A549 (cell line): ENCODE measurements at regions not wholly inside any gene's neighbourhood (a gene's known extent, or its start where the extent isn't known, plus 50 kb on each side); places are given as distances from the start of the nearest gene placed in this dataset.

ENCODE experiments used
- ATAC-seq, 2 experiments: fragments of 200-7000 bp in 1 of 2; fragments of >200 bp in 1 of 2; cut with Nextera tagmentation in 1 of 2; cut with Tn5 transposase in 1 of 2; 3 replicates each; pipeline versions ENCODE4 v1.8.0 to v1.9.1; 2018 to 2020; ENCODE audit warnings: mild to moderate bottlenecking in 1 of 2, moderate library complexity in 1 of 2
- CTCF ChIA-PET: fragments of 300-600 bp; sonication (Branson Sonifier 250); formaldehyde crosslinking; extraction: SDS; loops from one replicate; lab custom pipeline; 2021; ENCODE audit warnings: antibody characterized with exemption, inconsistent platforms; lab: Yijun Ruan, JAX
- POLR2A ChIA-PET: fragments of 350-600 bp; formaldehyde crosslinking; extraction: SDS; loops from one replicate; lab custom pipeline; 2021; ENCODE audit warnings: antibody characterized with exemption, inconsistent platforms; lab: Yijun Ruan, JAX
- DNase-seq, 2 experiments: peaks; one replicate each; pipeline versions ENCODE4 v3.0.0 to v3.0.0-alpha.2; 2011 to 2016; ENCODE audit warnings: low read depth in 1 of 2, low spot score in 1 of 2
- FAIRE-seq: peaks from 2 replicates; lab custom pipeline; 2011; peaks lifted over from hg19 to GRCh38; lab: Jason Lieb, UNC
- H3K27ac ChIP-seq, 2 experiments: fragments of >200 bp; sonication (Bioruptor Twin); formaldehyde crosslinking; 3 replicates each; pipeline ENCODE4 v1.5.1; 2016 to 2017
- H3K4me1 ChIP-seq: fragments of >200 bp; sonication (Bioruptor Twin); formaldehyde crosslinking; 3 replicates; pipeline ENCODE4 v1.6.1; 2016
- H3K4me2 ChIP-seq: fragments of >200 bp; sonication (Bioruptor Twin); formaldehyde crosslinking; 3 replicates; pipeline ENCODE4 v1.6.1; 2016
- H3K4me3 ChIP-seq: fragments of >200 bp; sonication (Bioruptor Twin); formaldehyde crosslinking; 3 replicates; pipeline ENCODE4 v1.5.1; 2016
- H3K9me3 ChIP-seq: fragments of >200 bp; sonication (Bioruptor Twin); formaldehyde crosslinking; 3 replicates; pipeline ENCODE4 v1.6.1; 2016
- BHLHE40 ChIP-seq: IDR thresholded peaks from 2 replicates; pipeline ENCODE4 v1.6.1; 2012; ENCODE audit warnings: low read depth, low read length, inconsistent platforms
- CBX2 ChIP-seq: fragments of 200-600 bp; sonication (generic); IDR thresholded peaks from 2 replicates; pipeline ENCODE4 v1.6.1; 2016; ENCODE audit warnings: low read depth, mild to moderate bottlenecking, borderline replicate concordance
- E2F6 ChIP-seq: IDR thresholded peaks from 2 replicates; pipeline ENCODE4 v1.6.1; 2012; ENCODE audit warnings: low read depth, borderline replicate concordance
- ELK1 ChIP-seq: fragments of 150-350 bp; IDR thresholded peaks from 2 replicates; pipeline ENCODE4 v1.6.1; 2014; ENCODE audit warnings: low read depth, mild to moderate bottlenecking, low read length
- EP300 ChIP-seq, 2 experiments: fragments of >200 bp; sonication (Bioruptor Twin); formaldehyde crosslinking; IDR thresholded peaks; 2 replicates in 1 of 2; 3 replicates in 1 of 2; pipeline ENCODE4 v1.6.1; 2016 to 2017
- ESRRA ChIP-seq: fragments of 150-350 bp; IDR thresholded peaks from 2 replicates; pipeline ENCODE4 v1.6.1; 2014; ENCODE audit warnings: mild to moderate bottlenecking, low read length, borderline replicate concordance
- FOSB ChIP-seq: fragments of 250-450 bp; sonication (Bioruptor Pico); IDR thresholded peaks from 2 replicates; pipeline ENCODE4 v1.5.0; 2020; ENCODE audit warnings: mild to moderate bottlenecking, moderate library complexity
- FOXS1 ChIP-seq: fragments of 250-450 bp; sonication (Bioruptor Pico); IDR thresholded peaks from 2 replicates; pipeline ENCODE4 v1.5.0; 2020; ENCODE audit warnings: mild to moderate bottlenecking, moderate library complexity
- GATA3 ChIP-seq: IDR thresholded peaks from 2 replicates; pipeline ENCODE4 v1.6.1; 2012; ENCODE audit warnings: borderline replicate concordance
- HDAC2 ChIP-seq: fragments of 200-600 bp; sonication (generic); IDR thresholded peaks from 2 replicates; pipeline ENCODE4 v1.6.1; 2016
- HES2 ChIP-seq: fragments of >200 bp; sonication (Bioruptor Twin); formaldehyde crosslinking; IDR thresholded peaks from 2 replicates; pipeline ENCODE4 v1.6.1; 2016
- HMGXB4 ChIP-seq: fragments of 250-450 bp; sonication (Bioruptor Pico); IDR thresholded peaks from 2 replicates; pipeline ENCODE4 v1.5.0; 2021; ENCODE audit warnings: mild to moderate bottlenecking, moderate library complexity, borderline replicate concordance
- HOXA7 ChIP-seq: fragments of 250-450 bp; sonication (Bioruptor Pico); IDR thresholded peaks from 2 replicates; pipeline ENCODE4 v1.5.0; 2020; ENCODE audit warnings: mild to moderate bottlenecking, moderate library complexity
- MAFK ChIP-seq: fragments of 450-650 bp; IDR thresholded peaks from 2 replicates; pipeline ENCODE4 v1.6.1; 2014; ENCODE audit not compliant: partially characterized antibody
- MAX ChIP-seq: IDR thresholded peaks from 2 replicates; pipeline ENCODE4 v1.6.1; 2012
- NFE2L2 ChIP-seq: fragments of 150-350 bp; conservative IDR thresholded peaks from 2 replicates; pipeline ENCODE4 v1.6.1; 2014; ENCODE audit warnings: low read length
- NPAS2 ChIP-seq: fragments of 250-450 bp; sonication (Bioruptor Pico); IDR thresholded peaks from 2 replicates; pipeline ENCODE4 v1.8.0; 2022; ENCODE audit warnings: mild to moderate bottlenecking, moderate library complexity, borderline replicate concordance
- NR3C1 ChIP-seq: fragments of >200 bp; sonication (Bioruptor Twin); formaldehyde crosslinking; IDR thresholded peaks from 3 replicates; pipeline ENCODE4 v1.6.1; 2017
- PHF8 ChIP-seq: fragments of 200-600 bp; sonication (generic); IDR thresholded peaks from 2 replicates; pipeline ENCODE4 v1.6.1; 2016; ENCODE audit warnings: low read depth, mild to moderate bottlenecking, antibody characterized with exemption, moderate library complexity, borderline replicate concordance
- RARB ChIP-seq: fragments of 250-450 bp; sonication (Bioruptor Pico); IDR thresholded peaks from 2 replicates; pipeline ENCODE4 v1.8.0; 2021; ENCODE audit warnings: mild to moderate bottlenecking, moderate library complexity
- RCOR1 ChIP-seq: fragments of 150-350 bp; IDR thresholded peaks from 2 replicates; pipeline ENCODE4 v1.6.1; 2014; ENCODE audit warnings: antibody characterized with exemption, low read length, low read depth
- RFX5 ChIP-seq: fragments of 450-650 bp; IDR thresholded peaks from 2 replicates; pipeline ENCODE4 v1.7.1; 2014; ENCODE audit warnings: antibody characterized with exemption, mild to moderate bottlenecking, moderate library complexity
- RNF2 ChIP-seq: fragments of 200-600 bp; sonication (generic); IDR thresholded peaks from 2 replicates; pipeline ENCODE4 v1.6.1; 2016; ENCODE audit warnings: low read depth, mild to moderate bottlenecking, antibody characterized with exemption, moderate library complexity, borderline replicate concordance
- SREBF2 ChIP-seq: fragments of 450-650 bp; IDR thresholded peaks from 2 replicates; pipeline ENCODE4 v1.6.1; 2014; ENCODE audit warnings: mild to moderate bottlenecking, moderate library complexity
- TP53 ChIP-seq: fragments of 250-450 bp; sonication (Bioruptor Pico); IDR thresholded peaks from 2 replicates; pipeline ENCODE4 v1.5.0; 2021; ENCODE audit warnings: mild to moderate bottlenecking, moderate library complexity
- USF2 ChIP-seq: fragments of 450-650 bp; IDR thresholded peaks from 2 replicates; pipeline ENCODE4 v1.6.1; 2014; ENCODE audit warnings: antibody characterized with exemption
- ZFP36 ChIP-seq: fragments of 450-650 bp; IDR thresholded peaks from 2 replicates; pipeline ENCODE4 v1.6.1; 2014; ENCODE audit warnings: borderline replicate concordance; ENCODE audit not compliant: partially characterized antibody
- WGBS: methylation state at CpG from one replicate; pipeline ENCODE4 v1.1.6; 2017; ENCODE audit errors: missing lambda C conversion rate; 5-methylcytosine and 5-hydroxymethylcytosine counted together

- TF ChIP-seq RFX5 = no peak
Observed at GRCh38 chr5:68822796-68823195, 271.0 kb upstream of the SLC30A5 start (continued).

- H3K4me3 ChIP-seq = no peak overlapping the region
- WGBS = 56% methylated on average over 6 of the region's 6 CpGs
- H3K27ac ChIP-seq = no peak overlapping the region
- CTCF ChIA-PET = interaction anchor here (1.2 to 1.4 kb wide), 3 partner anchors 11 to 74 kb away, joined by 3 to 4 read pairs (median 3); no protein-coding TSS in a partner anchor
- POLR2A ChIA-PET = no interaction called here
- no peak for DNase-seq
- no peaks in the 10 kb centered on the region for H3K9me3 ChIP-seq
- FAIRE-seq = no peak
- TF ChIP-seq RFX5 = no peak
- no peak for TF ChIP-seq EP300 (IDR thresholded peaks at IDR 0.05)
- TF ChIP-seq E2F6 = no peak
- TF ChIP-seq MAX = no peak
- TF ChIP-seq MAFK = no peak
- no peak for TF ChIP-seq NPAS2 (CRISPR knock-in tag)
- TF ChIP-seq SREBF2 = no peak
- TF ChIP-seq HOXA7 (CRISPR knock-in tag) = no peak
- TF ChIP-seq USF2 = no peak
- no peak for TF ChIP-seq PHF8
- TF ChIP-seq FOXS1 (CRISPR knock-in tag) = no peak
- TF ChIP-seq GATA3 = no peak
- TF ChIP-seq NR3C1 = no peak
- no peak for TF ChIP-seq CBX2
- no peak for TF ChIP-seq RCOR1
- H3K4me1 ChIP-seq = no peaks in the 10 kb centered on the region
- H3K4me2 ChIP-seq = no peak overlapping the region
- no peak for ATAC-seq
Observed at GRCh38 chr5:68823301-68823700, 270.5 kb upstream of the SLC30A5 start.

- 11% methylated on average over 3 of the region's 3 CpGs for WGBS
- FAIRE-seq (no peak), ATAC-seq (no peak), DNase-seq (no peak)
- POLR2A ChIA-PET = no interaction called here
- CTCF ChIA-PET = interaction anchor here (0.6 to 1.1 kb wide), 2 partner anchors 13 to 50 kb away, joined by 3 read pairs; no protein-coding TSS in a partner anchor
- Histone ChIP-seq H3K27ac (no peak overlapping the region), H3K9me3 (no peaks in the 10 kb centered on the region), H3K4me3 (no peak overlapping the region), H3K4me2 (no peak overlapping the region), H3K4me1 (no peaks in the 10 kb centered on the region)
- TF ChIP-seq BHLHE40 (no peak), FOSB (CRISPR knock-in tag) (no peak), HMGXB4 (no peak), HES2 (no peak), TP53 (no peak), RFX5 (no peak), ESRRA (no peak), ELK1 (no peak), GATA3 (no peak), NR3C1 (no peak), ZFP36 (no peak), NFE2L2 (no peak), EP300 (IDR thresholded peaks at IDR 0.05) (no peak), HDAC2 (no peak), RARB (CRISPR knock-in tag) (no peak), HOXA7 (CRISPR knock-in tag) (no peak), RNF2 (no peak)
Observed at GRCh38 chr5:68830377-68830898, 263.4 kb upstream of the SLC30A5 start.
